ENCODE measurements at regions not wholly inside any gene's neighbourhood (a gene's known extent, or its start where the extent isn't known, plus 50 kb on each side); places are given as distances from the start of the nearest gene placed in this dataset.

DNA sequence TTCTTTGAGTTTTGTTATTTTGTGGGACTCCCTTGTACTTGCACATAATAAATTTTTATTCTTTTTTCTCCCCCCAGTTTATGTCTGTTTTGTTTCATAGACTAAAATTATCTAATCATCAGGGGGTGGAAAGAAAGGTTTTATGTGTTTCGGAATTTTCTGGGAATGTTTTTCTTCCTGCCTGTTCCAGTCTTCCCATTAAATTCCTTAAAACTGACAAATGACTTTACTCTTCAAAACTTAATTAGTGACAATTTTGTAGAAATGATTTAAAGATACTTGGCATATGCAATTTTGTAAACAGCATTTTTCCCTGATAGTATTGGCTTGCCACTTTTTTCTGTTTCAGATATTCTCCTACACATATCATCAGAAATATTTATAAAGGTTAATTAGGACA, 1813.4 kb downstream of the PCDH9 start:
- H3K9me3 ChIP-seq (ENCODE audit: control insufficient read depth in 4 of 4, low read length in 3 of 4) = peaks cover 0 to 2% (median 0%) of the 10 kb centered on the region in 4 donors
- no peaks in the 10 kb centered on the region for H3K27me3 ChIP-seq (ENCODE audit: control insufficient read depth in 4 of 4, insufficient read depth in 4 of 4, low read length in 3 of 4)
- H3K4me3 ChIP-seq (ENCODE audit: low read depth in 1 of 3, low read length in 3 of 3) = no peak overlapping the region
- H3K36me3 ChIP-seq (ENCODE audit: control insufficient read depth in 4 of 4, insufficient read depth in 3 of 4, low read depth in 1 of 4, low read length in 3 of 4) = no peaks in the 10 kb centered on the region
- H3K4me1 ChIP-seq (ENCODE audit: control insufficient read depth in 4 of 4, insufficient read depth in 4 of 4, low read length in 3 of 4) = no peaks in the 10 kb centered on the region
- TF ChIP-seq HNF4A (conservative IDR thresholded peaks at IDR 0.05) (no peak), FOXA2 (IDR thresholded peaks at IDR 0.05) (no peak), RAD21 (IDR thresholded peaks at IDR 0.05) (no peak), RXRA (IDR thresholded peaks at IDR 0.05) (no peak), HNF4G (IDR thresholded peaks at IDR 0.05) (no peak), JUND (IDR thresholded peaks at IDR 0.05) (no peak), YY1 (IDR thresholded peaks at IDR 0.05) (no peak), GABPA (IDR thresholded peaks at IDR 0.05 in 1 of 2, conservative IDR thresholded peaks at IDR 0.05 in 1 of 2) (no peak), NR2F2 (IDR thresholded peaks at IDR 0.05) (no peak), EGR1 (IDR thresholded peaks at IDR 0.05; ENCODE audit: low read depth in 2 of 2) (no peak), TAF1 (conservative IDR thresholded peaks at IDR 0.05) (no peak)
- TF ChIP-seq, protein P1, sequence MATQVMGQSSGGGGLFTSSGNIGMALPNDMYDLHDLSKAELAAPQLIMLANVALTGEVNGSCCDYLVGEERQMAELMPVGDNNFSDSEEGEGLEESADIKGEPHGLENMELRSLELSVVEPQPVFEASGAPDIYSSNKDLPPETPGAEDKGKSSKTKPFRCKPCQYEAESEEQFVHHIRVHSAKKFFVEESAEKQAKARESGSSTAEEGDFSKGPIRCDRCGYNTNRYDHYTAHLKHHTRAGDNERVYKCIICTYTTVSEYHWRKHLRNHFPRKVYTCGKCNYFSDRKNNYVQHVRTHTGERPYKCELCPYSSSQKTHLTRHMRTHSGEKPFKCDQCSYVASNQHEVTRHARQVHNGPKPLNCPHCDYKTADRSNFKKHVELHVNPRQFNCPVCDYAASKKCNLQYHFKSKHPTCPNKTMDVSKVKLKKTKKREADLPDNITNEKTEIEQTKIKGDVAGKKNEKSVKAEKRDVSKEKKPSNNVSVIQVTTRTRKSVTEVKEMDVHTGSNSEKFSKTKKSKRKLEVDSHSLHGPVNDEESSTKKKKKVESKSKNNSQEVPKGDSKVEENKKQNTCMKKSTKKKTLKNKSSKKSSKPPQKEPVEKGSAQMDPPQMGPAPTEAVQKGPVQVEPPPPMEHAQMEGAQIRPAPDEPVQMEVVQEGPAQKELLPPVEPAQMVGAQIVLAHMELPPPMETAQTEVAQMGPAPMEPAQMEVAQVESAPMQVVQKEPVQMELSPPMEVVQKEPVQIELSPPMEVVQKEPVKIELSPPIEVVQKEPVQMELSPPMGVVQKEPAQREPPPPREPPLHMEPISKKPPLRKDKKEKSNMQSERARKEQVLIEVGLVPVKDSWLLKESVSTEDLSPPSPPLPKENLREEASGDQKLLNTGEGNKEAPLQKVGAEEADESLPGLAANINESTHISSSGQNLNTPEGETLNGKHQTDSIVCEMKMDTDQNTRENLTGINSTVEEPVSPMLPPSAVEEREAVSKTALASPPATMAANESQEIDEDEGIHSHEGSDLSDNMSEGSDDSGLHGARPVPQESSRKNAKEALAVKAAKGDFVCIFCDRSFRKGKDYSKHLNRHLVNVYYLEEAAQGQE (IDR thresholded peaks at IDR 0.05) = no peak
- TF ChIP-seq, protein P2, sequence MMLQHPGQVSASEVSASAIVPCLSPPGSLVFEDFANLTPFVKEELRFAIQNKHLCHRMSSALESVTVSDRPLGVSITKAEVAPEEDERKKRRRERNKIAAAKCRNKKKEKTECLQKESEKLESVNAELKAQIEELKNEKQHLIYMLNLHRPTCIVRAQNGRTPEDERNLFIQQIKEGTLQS (IDR thresholded peaks at IDR 0.05) = no peak
- TF ChIP-seq, protein P3, sequence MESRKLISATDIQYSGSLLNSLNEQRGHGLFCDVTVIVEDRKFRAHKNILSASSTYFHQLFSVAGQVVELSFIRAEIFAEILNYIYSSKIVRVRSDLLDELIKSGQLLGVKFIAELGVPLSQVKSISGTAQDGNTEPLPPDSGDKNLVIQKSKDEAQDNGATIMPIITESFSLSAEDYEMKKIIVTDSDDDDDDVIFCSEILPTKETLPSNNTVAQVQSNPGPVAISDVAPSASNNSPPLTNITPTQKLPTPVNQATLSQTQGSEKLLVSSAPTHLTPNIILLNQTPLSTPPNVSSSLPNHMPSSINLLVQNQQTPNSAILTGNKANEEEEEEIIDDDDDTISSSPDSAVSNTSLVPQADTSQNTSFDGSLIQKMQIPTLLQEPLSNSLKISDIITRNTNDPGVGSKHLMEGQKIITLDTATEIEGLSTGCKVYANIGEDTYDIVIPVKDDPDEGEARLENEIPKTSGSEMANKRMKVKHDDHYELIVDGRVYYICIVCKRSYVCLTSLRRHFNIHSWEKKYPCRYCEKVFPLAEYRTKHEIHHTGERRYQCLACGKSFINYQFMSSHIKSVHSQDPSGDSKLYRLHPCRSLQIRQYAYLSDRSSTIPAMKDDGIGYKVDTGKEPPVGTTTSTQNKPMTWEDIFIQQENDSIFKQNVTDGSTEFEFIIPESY (IDR thresholded peaks at IDR 0.05) = no peak
- TF ChIP-seq, protein P4, sequence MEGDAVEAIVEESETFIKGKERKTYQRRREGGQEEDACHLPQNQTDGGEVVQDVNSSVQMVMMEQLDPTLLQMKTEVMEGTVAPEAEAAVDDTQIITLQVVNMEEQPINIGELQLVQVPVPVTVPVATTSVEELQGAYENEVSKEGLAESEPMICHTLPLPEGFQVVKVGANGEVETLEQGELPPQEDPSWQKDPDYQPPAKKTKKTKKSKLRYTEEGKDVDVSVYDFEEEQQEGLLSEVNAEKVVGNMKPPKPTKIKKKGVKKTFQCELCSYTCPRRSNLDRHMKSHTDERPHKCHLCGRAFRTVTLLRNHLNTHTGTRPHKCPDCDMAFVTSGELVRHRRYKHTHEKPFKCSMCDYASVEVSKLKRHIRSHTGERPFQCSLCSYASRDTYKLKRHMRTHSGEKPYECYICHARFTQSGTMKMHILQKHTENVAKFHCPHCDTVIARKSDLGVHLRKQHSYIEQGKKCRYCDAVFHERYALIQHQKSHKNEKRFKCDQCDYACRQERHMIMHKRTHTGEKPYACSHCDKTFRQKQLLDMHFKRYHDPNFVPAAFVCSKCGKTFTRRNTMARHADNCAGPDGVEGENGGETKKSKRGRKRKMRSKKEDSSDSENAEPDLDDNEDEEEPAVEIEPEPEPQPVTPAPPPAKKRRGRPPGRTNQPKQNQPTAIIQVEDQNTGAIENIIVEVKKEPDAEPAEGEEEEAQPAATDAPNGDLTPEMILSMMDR (IDR thresholded peaks at IDR 0.05; ENCODE audit: low read depth, low read length, missing input control) = no peak
- TF ChIP-seq, protein P5, sequence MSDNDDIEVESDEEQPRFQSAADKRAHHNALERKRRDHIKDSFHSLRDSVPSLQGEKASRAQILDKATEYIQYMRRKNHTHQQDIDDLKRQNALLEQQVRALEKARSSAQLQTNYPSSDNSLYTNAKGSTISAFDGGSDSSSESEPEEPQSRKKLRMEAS (IDR thresholded peaks at IDR 0.05) = no peak
- no peak overlapping the region for H3K27ac ChIP-seq (ENCODE audit: low read depth in 1 of 2, low read length in 2 of 2)
- no peak overlapping the region for H3K9ac ChIP-seq (ENCODE audit: low read depth in 1 of 2, low read length in 2 of 2)
- DNase-seq (ENCODE audit: low spot score) = no peak
- 82% methylated on average over 1 of the region's 1 CpG for WGBS

DNA sequence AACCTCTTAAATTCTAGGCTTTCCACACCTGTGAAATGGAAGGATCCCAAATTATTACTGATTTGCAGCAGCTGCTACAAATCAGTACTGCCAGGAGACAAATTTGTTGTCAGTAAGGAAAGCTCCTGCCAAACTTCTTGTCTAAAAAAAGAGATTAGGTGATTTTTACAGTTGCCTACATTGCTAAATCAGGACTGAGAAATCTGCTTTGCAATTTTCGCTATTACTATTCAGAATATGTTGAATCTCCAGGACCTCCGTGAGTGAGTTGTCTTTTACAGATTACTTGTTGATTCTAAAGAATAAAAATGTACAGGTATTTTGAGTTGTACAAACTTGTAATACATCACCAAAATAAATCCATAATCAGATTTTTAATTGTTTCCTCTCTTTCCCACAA, 1815.9 kb downstream of the PCDH9 start:
- Histone ChIP-seq H3K9me3 (ENCODE audit: control insufficient read depth in 4 of 4, low read length in 3 of 4) (no peaks in the 10 kb centered on the region), H3K4me1 (ENCODE audit: control insufficient read depth in 4 of 4, insufficient read depth in 4 of 4, low read length in 3 of 4) (no peaks in the 10 kb centered on the region), H3K9ac (ENCODE audit: low read depth in 1 of 2, low read length in 2 of 2) (no peak overlapping the region), H3K36me3 (ENCODE audit: control insufficient read depth in 4 of 4, insufficient read depth in 3 of 4, low read depth in 1 of 4, low read length in 3 of 4) (no peaks in the 10 kb centered on the region), H3K27ac (ENCODE audit: low read depth in 1 of 2, low read length in 2 of 2) (no peak overlapping the region), H3K27me3 (ENCODE audit: control insufficient read depth in 4 of 4, insufficient read depth in 4 of 4, low read length in 3 of 4) (no peaks in the 10 kb centered on the region), H3K4me3 (ENCODE audit: low read depth in 1 of 3, low read length in 3 of 3) (no peak overlapping the region)
- 78% methylated on average over 2 of the region's 2 CpGs for WGBS
- no peak for DNase-seq (ENCODE audit: low spot score)
- TF ChIP-seq HNF4A (conservative IDR thresholded peaks at IDR 0.05) (no peak), JUND (IDR thresholded peaks at IDR 0.05) (no peak), SP1 (IDR thresholded peaks at IDR 0.05) (no peak), HNF4G (IDR thresholded peaks at IDR 0.05) (no peak), NR2F2 (IDR thresholded peaks at IDR 0.05) (no peak), TAF1 (conservative IDR thresholded peaks at IDR 0.05) (no peak), FOXA1 (IDR thresholded peaks at IDR 0.05) (no peak), GABPA (IDR thresholded peaks at IDR 0.05 in 1 of 2, conservative IDR thresholded peaks at IDR 0.05 in 1 of 2) (no peak)
- TF ChIP-seq, protein P5 (IDR thresholded peaks at IDR 0.05) = no peak
- TF ChIP-seq, protein P2 (IDR thresholded peaks at IDR 0.05) = no peak
- TF ChIP-seq, protein P3 (IDR thresholded peaks at IDR 0.05) = no peak

Measured in liver (tissue), 8 donors.